ENCODE measurements at regions not wholly inside any gene's neighbourhood (a gene's known extent, or its start where the extent isn't known, plus 50 kb on each side); places are given as distances from the start of the nearest gene placed in this dataset.

DNA sequence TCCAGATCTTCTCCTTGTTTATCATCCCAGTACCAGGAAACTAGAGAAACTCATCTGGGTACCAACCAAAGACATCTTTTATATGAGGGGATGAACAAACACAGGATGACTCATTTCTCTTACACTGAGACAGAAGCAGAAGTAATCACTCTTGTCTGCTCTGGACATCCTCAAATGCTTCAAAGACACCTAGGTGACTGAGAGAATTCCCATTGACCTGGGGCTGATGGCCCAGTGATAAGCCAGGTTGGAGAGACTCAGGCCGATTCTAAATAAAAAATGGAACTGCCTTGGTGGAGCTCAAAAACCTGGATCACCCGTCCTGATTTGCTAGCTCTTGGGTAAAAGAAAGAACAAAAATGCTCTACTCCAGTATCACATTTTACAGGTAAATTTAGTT is 182.2 kb downstream of the ZNF486 start:
- H3K4me3 ChIP-seq (ENCODE audit: low read depth, low read length) = no peak overlapping the region
- no peak for TF ChIP-seq CTCF (conservative IDR thresholded peaks at IDR 0.05; ENCODE audit: low read depth, low read length)
- DNase-seq (ENCODE audit: low read depth) = no peak

DNA sequence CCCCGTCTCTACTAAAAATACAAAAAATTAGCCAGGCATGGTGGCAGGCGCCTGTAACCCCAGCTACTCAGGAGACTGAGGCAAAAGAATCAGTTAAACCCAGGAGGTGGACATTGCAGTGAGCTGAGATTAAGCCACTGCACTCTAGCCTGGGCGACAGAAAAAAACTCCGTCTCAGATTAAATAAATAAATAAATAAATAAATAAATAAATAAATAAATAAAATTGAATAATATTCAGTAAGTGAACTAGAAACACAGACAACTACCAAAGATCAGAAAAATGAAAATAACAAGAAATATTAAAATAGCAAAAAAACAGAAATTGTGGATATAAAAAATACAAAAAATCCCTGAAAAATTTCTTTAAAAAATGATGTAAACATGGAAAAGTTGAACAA is 172.4 kb downstream of the ZNF486 start:
- no peak for DNase-seq (ENCODE audit: low read depth)
- no peak for TF ChIP-seq CTCF (conservative IDR thresholded peaks at IDR 0.05; ENCODE audit: low read depth, low read length)
- no peak overlapping the region for H3K4me3 ChIP-seq (ENCODE audit: low read depth, low read length)

- no peak overlapping the region for H3K4me3 ChIP-seq (ENCODE audit: low read depth, low read length)
- no peak for TF ChIP-seq CTCF (conservative IDR thresholded peaks at IDR 0.05; ENCODE audit: low read depth, low read length)
- no peak for DNase-seq (ENCODE audit: low read depth)
Measured at GRCh38 chr19:20334760-20335159, 167.7 kb downstream of the ZNF486 start.

- H3K4me3 ChIP-seq (ENCODE audit: low read depth, low read length) = no peak overlapping the region
- no peak for TF ChIP-seq CTCF (conservative IDR thresholded peaks at IDR 0.05; ENCODE audit: low read depth, low read length)
- no peak for DNase-seq (ENCODE audit: low read depth)
Measured at GRCh38 chr19:20333508-20333907, 166.5 kb downstream of the ZNF486 start.

- no peak for TF ChIP-seq CTCF (conservative IDR thresholded peaks at IDR 0.05; ENCODE audit: low read depth, low read length)
- no peak for DNase-seq (ENCODE audit: low read depth)
- H3K4me3 ChIP-seq (ENCODE audit: low read depth, low read length) = no peak overlapping the region
Measured at GRCh38 chr19:20325151-20325550, 158.1 kb downstream of the ZNF486 start.

DNA sequence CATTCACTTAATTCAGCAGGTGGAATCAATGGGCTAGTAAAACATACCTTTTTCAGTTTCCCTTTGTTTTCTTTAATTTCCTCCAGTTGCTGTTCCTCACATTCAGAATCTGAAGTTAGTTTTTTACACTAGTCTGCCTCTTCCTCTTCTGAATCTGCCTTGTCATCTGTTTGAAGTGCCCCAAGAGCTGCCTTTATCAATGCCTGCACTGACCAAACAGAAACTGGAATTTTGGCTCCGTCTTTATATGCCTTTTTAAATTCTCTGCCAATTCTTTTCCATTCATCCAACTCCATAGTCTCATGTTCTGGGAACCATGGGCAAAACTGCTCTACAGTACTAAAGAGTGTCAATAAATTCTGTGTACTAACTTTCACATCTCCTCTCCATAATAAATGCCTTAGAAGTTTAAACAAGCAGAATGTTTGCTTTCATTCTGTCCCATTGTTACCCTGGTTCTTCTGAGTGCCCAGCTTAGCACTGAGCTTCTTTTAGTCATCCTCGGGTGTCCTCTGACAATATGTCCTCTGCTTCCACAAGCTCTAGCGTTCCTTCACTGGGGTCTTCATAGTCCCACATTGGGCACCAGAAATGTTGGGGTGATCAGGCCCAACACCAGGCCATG is 154.2 kb downstream of the ZNF486 start:
- TF ChIP-seq CTCF (conservative IDR thresholded peaks at IDR 0.05; ENCODE audit: low read depth, low read length) = no peak
- no peak for DNase-seq (ENCODE audit: low read depth)
- no peak overlapping the region for H3K4me3 ChIP-seq (ENCODE audit: low read depth, low read length)

DNA sequence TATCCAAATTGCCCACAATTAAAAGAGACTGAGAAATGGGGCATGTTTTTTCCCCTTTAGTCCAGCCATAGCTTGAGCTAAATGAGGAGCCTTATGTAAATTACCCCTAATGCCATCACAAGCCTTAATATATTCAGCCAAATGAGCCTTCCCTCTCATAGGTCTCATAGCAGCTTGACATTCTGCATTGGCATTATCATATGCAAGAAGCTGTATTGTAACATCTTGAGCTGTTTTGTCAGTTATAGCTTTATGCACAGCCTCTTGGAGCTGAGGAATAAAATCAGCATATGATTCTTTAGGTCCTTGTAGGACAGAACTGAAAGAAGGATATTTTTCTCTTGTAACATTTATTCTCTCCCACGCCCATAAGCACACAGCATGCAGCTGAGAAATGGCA is 153.2 kb downstream of the ZNF486 start:
- H3K4me3 ChIP-seq (ENCODE audit: low read depth, low read length) = no peak overlapping the region
- TF ChIP-seq CTCF (conservative IDR thresholded peaks at IDR 0.05; ENCODE audit: low read depth, low read length) = no peak
- no peak for DNase-seq (ENCODE audit: low read depth)
